ENCODE measurements at regions not wholly inside any gene's neighbourhood (a gene's known extent, or its start where the extent isn't known, plus 50 kb on each side); places are given as distances from the start of the nearest gene placed in this dataset.

DNA sequence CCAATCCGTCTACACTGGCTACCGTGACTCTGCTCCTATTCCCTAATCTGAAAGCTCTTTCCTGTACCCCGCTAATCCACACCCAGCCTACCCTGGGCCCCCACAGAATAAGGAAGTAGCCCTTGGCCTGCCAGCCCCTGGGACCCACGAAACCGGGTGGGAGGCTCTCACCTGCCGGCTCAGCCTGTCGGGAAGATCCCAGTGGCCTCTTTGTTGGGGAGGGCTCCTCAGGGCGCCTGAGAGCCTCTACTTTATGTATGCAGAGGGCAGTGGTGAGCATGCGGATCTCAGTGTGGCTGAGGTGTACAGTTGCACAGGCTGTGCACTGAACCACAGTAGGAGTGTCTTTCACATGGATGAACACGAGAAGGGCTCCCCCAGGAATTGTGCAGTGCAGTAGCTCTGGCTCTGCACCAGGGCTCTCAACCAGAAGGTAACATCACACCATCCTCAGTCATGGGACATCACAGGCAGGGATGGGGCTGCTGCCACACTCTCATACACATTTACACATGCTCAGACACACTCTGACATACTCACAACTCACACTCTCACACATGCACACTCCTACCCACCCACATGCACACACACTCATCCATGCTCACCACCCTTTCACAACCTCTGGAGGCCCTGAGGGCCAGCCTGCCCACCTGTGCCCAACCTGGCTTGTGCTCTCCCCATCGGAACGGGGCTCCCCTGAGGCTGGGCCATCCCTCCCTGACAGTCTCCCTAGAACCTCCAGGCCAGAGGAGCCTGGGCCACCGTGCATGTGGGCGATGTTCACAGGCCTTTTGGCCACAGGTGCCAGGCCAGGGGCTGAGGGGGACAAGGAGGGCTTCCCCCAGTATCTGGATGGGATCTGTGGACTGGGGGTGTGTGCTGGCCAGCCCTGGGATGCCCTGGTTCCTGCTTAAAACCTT lies 135.0 kb downstream of the URI1 start:
- H3K27me3 Mint-ChIP-seq = peaks cover 12% of the 10 kb centered on the region
- H3K9me3 Mint-ChIP-seq = no peaks in the 10 kb centered on the region
- H3K4me1 Mint-ChIP-seq = no peaks in the 10 kb centered on the region
- DNase-seq = no peak
- H3K4me3 Mint-ChIP-seq = no peak overlapping the region
- no peak overlapping the region for H3K27ac Mint-ChIP-seq
- H3K36me3 Mint-ChIP-seq = no peaks in the 10 kb centered on the region

DNA sequence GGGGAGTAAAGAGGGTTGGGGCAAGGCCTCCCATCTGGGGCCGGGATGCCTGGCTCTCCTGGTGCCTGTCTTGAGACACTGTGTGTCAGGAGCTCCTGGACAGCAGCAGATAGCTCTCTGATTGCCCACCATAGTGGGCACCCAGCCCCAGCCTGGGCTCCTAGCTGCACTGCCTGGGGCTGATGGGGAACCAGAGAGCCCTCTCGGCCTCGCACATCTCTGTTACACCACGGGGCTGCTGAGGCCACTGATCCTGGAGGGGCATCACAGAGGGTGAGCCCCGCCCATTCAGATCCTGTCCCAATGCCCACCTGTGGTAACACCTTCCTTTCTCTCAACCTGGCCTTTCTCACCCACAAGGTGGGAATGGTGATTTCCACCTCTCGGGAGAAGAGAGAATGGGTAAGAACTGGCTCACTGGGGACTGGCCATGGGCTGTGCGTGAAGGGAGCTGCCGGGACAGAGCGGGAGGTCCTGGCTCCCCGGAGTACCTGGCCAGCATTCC lies 135.9 kb downstream of the URI1 start:
- peaks cover 12% of the 10 kb centered on the region for H3K27me3 Mint-ChIP-seq
- no peaks in the 10 kb centered on the region for H3K9me3 Mint-ChIP-seq
- no peak for DNase-seq
- H3K4me1 Mint-ChIP-seq = no peaks in the 10 kb centered on the region
- H3K27ac Mint-ChIP-seq = no peak overlapping the region
- H3K4me3 Mint-ChIP-seq = no peak overlapping the region
- H3K36me3 Mint-ChIP-seq = no peaks in the 10 kb centered on the region

DNA sequence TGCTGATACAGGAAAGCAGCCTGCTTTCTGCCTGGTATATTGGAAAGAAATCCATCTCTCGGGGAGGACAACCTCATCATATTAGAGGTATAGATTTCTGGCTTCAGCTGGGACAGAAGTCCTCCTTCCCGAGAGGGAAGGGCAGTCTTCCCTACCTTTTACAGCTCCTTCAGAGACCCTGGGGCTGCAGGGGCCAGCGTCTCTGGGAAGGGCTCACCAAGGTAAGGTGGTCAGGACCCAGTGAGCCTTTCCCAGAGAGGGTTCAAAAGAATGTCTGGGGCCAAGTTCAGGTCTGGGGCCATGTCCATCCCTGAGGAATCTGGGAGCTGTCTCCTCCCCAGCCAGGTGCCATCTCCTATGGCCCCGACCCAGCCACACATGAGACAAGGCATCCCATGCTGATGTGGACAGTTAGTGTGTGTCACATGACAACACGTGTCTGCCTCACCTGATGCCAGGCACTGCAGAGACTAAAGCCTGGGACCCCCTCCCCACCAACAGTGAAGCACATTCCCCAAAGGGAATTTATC lies 136.4 kb downstream of the URI1 start:
- H3K27me3 Mint-ChIP-seq = peaks cover 12% of the 10 kb centered on the region
- no peak overlapping the region for H3K4me3 Mint-ChIP-seq
- no peak for DNase-seq
- H3K4me1 Mint-ChIP-seq = no peaks in the 10 kb centered on the region
- no peaks in the 10 kb centered on the region for H3K9me3 Mint-ChIP-seq
- no peaks in the 10 kb centered on the region for H3K36me3 Mint-ChIP-seq
- H3K27ac Mint-ChIP-seq = no peak overlapping the region

DNA sequence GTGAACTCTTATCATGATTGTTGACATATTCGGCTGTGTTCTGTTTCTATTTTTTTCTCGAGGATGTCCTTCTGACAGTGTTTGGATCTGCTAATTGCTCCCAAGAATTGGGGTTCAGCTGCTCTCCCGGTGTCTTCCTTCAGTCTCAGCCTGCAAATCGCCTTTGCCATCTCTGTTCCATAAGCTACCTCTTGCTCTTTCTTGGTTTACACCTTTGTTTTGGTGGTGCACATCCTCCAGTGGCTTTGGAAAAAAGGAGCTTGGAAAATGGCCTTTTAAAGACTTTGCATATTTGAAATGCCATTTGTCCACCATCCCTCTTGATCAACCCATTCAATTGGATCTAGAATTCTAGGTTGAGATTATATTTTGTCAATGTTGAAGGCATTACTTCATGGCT lies 137.2 kb downstream of the URI1 start:
- no peaks in the 10 kb centered on the region for H3K9me3 Mint-ChIP-seq
- H3K36me3 Mint-ChIP-seq = no peaks in the 10 kb centered on the region
- H3K27me3 Mint-ChIP-seq = peaks cover 12% of the 10 kb centered on the region
- no peak overlapping the region for H3K27ac Mint-ChIP-seq
- H3K4me1 Mint-ChIP-seq = no peaks in the 10 kb centered on the region
- H3K4me3 Mint-ChIP-seq = no peak overlapping the region
- no peak for DNase-seq

DNA sequence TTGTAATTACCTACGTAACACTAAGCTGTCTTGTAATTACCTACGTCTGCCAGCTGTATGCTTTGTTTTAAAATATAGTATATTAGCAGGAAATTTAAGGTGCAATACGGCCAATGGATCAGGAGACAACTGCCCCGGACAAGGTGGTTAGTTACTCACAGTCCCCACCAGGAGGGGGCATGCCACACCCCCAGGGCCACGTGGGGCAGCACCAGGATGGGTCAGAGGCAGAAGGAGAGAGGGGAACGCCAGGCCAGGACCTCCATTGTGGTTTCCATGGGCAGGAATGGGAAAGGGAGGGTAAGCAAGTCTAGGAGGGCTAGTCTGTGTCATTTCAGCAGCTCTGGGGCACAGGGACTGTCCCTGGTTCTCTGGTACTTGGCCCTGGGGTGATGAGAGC lies 140.1 kb downstream of the URI1 start:
- peaks cover 12% of the 10 kb centered on the region for H3K27me3 Mint-ChIP-seq
- no peaks in the 10 kb centered on the region for H3K36me3 Mint-ChIP-seq
- DNase-seq = no peak
- H3K4me3 Mint-ChIP-seq = no peak overlapping the region
- H3K9me3 Mint-ChIP-seq = no peaks in the 10 kb centered on the region
- H3K27ac Mint-ChIP-seq = no peak overlapping the region
- peaks cover 3% of the 10 kb centered on the region for H3K4me1 Mint-ChIP-seq

DNA sequence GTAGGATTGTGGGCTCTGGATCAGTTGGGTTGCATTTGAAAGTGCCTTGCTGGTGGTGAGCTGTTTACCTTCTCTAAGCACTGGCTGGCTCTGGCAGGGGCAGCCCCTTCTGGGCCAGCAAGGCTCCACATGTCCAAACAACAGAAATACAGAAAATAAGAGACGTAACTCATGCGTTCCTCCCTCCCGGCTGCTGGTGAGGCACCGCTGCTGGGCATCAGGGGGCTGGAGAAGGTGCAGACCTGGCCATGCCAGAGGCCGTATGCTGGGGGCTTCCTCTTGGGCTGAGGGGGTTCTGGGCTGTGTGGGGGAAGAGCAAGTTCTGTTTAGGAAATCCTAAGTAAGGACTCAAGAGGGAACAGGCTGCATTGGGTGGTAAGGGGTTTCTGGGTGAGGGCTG lies 140.6 kb downstream of the URI1 start:
- Mint-ChIP-seq H3K9me3 (no peaks in the 10 kb centered on the region), H3K4me3 (no peak overlapping the region), H3K27me3 (peaks cover 12% of the 10 kb centered on the region), H3K27ac (no peak overlapping the region), H3K36me3 (no peaks in the 10 kb centered on the region), H3K4me1 (peaks cover 3% of the 10 kb centered on the region)
- DNase-seq = no peak

DNA sequence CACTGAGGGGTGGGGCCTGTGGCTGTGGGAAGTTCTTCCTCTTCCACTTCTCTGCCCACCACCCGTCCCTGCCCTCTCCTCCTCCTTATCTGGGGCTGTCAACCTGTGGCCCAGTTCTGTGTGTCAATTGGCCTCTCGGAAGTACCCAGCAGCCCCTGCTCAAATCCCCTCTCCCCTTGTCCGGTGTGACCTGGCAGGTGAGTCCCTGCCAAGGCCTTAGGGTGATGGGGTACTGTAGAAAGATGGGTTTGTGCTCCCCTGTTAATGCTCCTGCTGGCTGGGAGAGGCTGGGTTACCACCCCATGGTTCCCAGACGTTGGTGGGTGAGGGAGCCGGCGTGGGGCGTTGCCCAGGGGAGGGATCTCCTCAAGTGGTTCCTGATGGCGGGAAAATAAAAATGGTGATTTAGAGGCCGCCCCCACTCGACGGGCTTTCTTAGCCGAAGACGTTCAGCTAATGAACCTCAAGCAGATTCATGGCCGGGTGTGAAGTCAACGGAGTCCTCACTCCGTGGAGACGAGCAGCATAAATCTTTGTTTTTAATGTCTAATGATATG lies 141.2 kb downstream of the URI1 start:
- Mint-ChIP-seq H3K27me3 (peaks cover 12% of the 10 kb centered on the region), H3K9me3 (no peaks in the 10 kb centered on the region), H3K36me3 (no peaks in the 10 kb centered on the region), H3K4me1 (peaks cover 3% of the 10 kb centered on the region), H3K27ac (no peak overlapping the region), H3K4me3 (no peak overlapping the region)
- DNase-seq = no peak

DNA sequence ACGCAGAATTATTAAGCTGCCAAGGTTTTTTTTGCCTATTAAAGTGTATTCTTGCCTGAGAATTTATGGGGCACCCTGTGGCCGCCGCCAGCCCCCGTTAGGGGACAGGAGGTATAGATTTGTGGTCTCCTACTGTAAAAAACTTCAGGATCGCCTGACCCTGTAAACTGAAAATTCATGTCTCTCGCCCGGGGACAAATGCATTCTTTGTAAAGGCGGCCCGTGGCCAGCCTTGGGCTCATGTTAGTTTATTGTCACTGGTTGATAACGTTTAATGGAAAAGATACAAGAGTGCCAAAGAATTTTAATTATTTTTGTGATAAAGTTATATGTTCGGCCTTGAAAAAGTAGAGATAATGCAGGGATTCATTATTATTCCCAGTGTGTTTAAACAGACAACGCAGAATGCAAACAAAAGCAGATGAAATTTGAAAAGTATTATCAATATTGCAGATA lies 141.7 kb downstream of the URI1 start:
- H3K4me3 Mint-ChIP-seq = no peak overlapping the region
- no peak overlapping the region for H3K27ac Mint-ChIP-seq
- peaks cover 3% of the 10 kb centered on the region for H3K4me1 Mint-ChIP-seq
- DNase-seq = no peak
- peaks cover 12% of the 10 kb centered on the region for H3K27me3 Mint-ChIP-seq
- H3K9me3 Mint-ChIP-seq = no peaks in the 10 kb centered on the region
- no peaks in the 10 kb centered on the region for H3K36me3 Mint-ChIP-seq

DNA sequence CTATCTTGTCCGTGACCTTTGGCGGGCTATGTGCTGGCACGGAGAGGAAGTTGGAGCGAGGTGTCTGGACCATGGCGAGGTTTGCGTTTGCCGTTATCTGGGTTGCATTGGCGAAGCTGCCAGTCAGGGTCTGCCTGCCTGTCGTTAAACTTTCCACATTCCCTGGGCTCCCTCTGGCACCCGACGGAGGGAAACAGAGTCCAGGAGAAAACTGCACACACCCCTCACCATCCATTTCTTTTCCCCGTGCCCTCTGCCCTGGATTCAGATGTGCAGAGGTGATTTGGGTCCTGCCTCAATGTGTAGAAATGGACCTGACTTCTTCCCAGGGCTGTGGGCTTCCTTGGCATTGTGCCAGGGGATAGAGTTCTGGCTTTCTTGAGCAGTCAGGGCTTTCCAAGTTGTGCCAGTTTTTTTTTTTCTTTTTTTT lies 142.4 kb downstream of the URI1 start:
- Mint-ChIP-seq H3K27me3 (peaks cover 8% of the 10 kb centered on the region), H3K36me3 (no peaks in the 10 kb centered on the region), H3K27ac (no peak overlapping the region), H3K4me3 (no peak overlapping the region), H3K4me1 (peaks cover 3% of the 10 kb centered on the region), H3K9me3 (no peaks in the 10 kb centered on the region)
- no peak for DNase-seq

DNA sequence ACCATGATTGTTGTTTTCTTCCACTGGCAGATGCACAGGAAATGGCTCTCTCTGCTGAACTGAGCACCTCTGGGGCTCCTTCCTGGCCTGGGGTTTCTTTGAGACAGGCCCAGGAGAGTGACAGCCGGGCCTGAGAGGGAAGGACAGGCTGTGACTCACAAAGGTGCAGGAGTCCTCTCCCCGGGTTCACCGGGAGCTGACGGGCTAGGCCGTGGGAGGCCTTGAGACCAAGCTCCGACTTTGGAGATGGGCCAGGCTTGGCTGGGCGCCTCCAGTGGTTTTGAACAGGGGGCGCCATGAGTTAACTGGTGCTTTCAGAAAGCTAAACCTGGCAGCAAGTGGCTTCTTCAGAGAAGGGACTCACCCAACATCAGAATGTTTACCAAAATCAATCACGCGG lies 143.4 kb downstream of the URI1 start:
- Mint-ChIP-seq H3K27ac (no peak overlapping the region), H3K27me3 (peaks cover 2% of the 10 kb centered on the region), H3K9me3 (no peaks in the 10 kb centered on the region), H3K4me3 (no peak overlapping the region), H3K36me3 (no peaks in the 10 kb centered on the region), H3K4me1 (peaks cover 3% of the 10 kb centered on the region)
- peak; percentile 14 for DNase-seq

DNA sequence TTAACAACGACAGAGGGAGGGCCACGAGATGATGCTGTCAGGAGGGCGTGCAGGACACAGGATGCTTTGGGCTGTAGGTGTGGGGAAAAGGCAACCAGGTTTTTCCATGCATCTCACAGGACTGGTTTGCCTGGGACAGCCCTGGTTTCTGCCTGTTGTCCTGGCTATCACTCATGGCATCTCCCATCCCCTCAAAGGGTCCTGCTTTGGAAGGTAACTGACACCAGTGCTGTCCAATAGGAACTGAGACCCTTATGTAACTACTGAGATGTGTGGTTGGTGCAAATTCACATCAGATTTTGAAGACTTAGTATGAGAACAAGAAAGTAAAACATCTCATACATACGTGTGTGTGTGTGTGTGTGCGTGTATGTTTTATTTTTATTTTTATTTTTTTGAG lies 144.2 kb downstream of the URI1 start:
- Mint-ChIP-seq H3K36me3 (no peaks in the 10 kb centered on the region), H3K4me1 (peaks cover 3% of the 10 kb centered on the region), H3K9me3 (no peaks in the 10 kb centered on the region), H3K27me3 (no peaks in the 10 kb centered on the region), H3K4me3 (no peak overlapping the region), H3K27ac (no peak overlapping the region)
- no peak for DNase-seq

DNA sequence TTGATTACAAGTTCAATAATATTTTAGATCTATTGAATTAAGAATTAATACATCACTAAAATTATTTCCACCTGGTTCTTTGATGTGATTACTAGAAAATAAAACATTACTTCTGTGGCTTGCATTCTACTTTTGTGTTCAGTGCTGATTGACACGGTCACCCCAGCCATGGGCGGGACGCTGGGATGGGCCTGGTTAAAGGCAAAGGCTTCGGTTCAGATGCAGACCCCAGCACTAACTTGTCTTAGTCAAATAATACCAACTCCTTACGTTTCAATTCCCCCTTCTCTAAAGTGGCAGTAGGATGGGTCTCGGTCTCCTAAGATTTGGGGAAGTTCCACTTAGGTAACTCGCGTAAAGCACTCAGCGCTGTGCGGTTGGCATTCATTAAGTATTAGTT lies 144.9 kb downstream of the URI1 start:
- Mint-ChIP-seq H3K27me3 (no peaks in the 10 kb centered on the region), H3K4me3 (no peak overlapping the region), H3K9me3 (no peaks in the 10 kb centered on the region), H3K4me1 (peaks cover 3% of the 10 kb centered on the region), H3K27ac (no peak overlapping the region), H3K36me3 (no peaks in the 10 kb centered on the region)
- DNase-seq = no peak

DNA sequence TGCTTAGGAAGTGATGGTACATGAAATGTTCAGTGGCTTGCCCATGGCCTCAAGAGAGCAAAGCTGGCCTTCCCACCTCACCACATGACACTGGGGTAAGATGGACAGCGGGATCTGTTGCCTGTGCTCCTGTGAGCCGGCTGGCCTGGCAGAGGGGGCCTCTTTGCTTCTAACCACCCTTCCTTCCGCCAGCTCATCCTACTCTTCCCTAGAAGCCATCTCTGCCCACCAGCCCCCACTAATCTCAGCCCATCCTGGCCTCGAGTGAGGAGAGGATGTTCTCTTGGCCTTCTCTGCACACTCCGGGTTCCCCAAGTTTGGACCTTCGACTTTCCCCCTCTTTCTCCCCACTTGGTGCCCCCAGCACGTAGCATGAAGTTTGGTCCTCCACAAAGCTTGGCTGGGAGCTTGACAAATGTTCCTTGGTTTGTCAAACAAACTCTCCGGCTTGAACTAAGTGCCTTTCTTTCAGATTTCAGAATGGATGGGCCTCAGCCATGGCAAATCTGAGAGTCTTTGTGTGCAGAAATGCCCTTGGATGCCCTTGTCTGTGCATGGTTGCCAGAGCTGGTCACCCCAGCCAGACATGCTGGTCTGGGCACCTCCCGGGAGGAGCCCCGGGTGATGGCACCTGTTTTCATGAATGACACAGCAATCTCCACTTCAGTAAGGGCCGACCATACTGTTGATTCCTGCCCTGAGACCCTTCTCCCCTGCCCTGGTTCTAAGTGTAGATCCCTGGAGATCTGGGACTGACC lies 145.5 kb downstream of the URI1 start:
- DNase-seq = no peak
- Mint-ChIP-seq H3K27me3 (no peaks in the 10 kb centered on the region), H3K27ac (no peak overlapping the region), H3K4me1 (peaks cover 3% of the 10 kb centered on the region), H3K9me3 (no peaks in the 10 kb centered on the region), H3K36me3 (no peaks in the 10 kb centered on the region), H3K4me3 (no peak overlapping the region)

DNA sequence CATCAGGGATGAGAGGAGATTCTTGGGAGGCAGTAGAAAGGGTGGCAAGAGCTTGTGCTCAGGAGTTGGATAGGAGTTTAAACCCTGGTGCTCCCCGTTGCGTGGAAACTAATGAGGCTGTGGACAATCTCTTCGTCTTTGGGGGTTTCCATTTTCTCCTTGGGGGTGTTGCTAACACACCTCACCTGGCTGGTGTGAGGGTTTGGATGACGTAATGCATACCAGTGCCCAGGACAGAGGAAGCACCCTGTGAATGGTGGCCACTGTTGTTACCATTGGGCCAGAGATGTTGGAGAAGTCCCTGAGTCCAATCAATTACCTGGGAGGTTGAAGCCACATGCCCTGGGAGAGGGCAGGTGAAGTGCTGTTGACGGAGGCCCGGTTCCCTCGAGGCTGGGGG lies 146.5 kb downstream of the URI1 start:
- Mint-ChIP-seq H3K36me3 (no peaks in the 10 kb centered on the region), H3K9me3 (no peaks in the 10 kb centered on the region), H3K27ac (no peak overlapping the region), H3K27me3 (no peaks in the 10 kb centered on the region), H3K4me3 (no peak overlapping the region), H3K4me1 (peaks cover 3% of the 10 kb centered on the region)
- no peak for DNase-seq

DNA sequence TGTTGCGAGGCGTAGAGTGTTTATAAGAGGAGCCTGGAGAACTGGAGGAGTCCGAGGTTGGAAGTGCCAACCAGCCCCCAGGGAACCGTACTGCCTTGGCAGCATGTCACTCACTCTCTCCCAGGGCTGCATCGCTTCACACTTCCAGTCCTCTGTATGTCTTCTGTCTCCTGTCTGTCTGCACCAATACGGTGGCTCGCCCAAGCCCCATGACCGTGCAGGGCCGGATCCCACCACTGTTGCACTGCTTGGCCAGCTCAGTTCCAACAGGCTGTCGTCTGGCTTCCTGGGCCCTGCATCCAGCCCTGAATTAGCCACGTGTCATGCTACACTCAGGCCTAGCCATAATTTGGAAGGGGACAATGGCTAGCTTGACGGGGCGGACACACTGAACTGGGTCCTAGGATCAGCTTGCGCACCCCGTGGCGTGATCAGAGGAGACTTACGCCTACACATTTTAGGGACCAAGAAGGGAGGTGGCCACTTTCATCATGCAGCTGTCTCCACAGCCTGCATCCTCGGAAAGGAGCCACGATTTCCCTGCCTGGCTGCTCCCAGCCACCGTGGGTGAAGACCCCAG lies 147.1 kb downstream of the URI1 start:
- H3K9me3 Mint-ChIP-seq = no peaks in the 10 kb centered on the region
- H3K4me3 Mint-ChIP-seq = no peak overlapping the region
- H3K36me3 Mint-ChIP-seq = no peaks in the 10 kb centered on the region
- H3K4me1 Mint-ChIP-seq = peaks cover 3% of the 10 kb centered on the region
- H3K27me3 Mint-ChIP-seq = no peaks in the 10 kb centered on the region
- no peak for DNase-seq
- H3K27ac Mint-ChIP-seq = no peak overlapping the region

Data from activated naive CD8-positive, alpha-beta T cell treated with anti-CD3 and anti-CD28 coated beads for 36 hours (primary cell).